ENCODE measurements at regions not wholly inside any gene's neighbourhood (a gene's known extent, or its start where the extent isn't known, plus 50 kb on each side); places are given as distances from the start of the nearest gene placed in this dataset.

- H3K27ac Mint-ChIP-seq: no peak overlapping the region
- H3K9me3 Mint-ChIP-seq: peaks cover 6% of the 10 kb centered on the region
- no peaks in the 10 kb centered on the region for H3K27me3 Mint-ChIP-seq
- no peaks in the 10 kb centered on the region for H3K4me1 Mint-ChIP-seq
- no peak overlapping the region for H3K4me3 Mint-ChIP-seq
- ATAC-seq (no peak), DNase-seq (no peak)
- no peaks in the 10 kb centered on the region for H3K36me3 Mint-ChIP-seq (ENCODE audit: low read depth)
These were observed 1057.0 kb downstream of the EPHA7 start for GRCh38 chr6:92362404-92362803.

GRCh38 chr6:92361990-92362389, 1057.4 kb downstream of the EPHA7 start:
- DNase-seq (no peak), ATAC-seq (no peak)
- no peak overlapping the region for H3K27ac Mint-ChIP-seq
- H3K4me1 Mint-ChIP-seq: no peaks in the 10 kb centered on the region
- peaks cover 6% of the 10 kb centered on the region for H3K9me3 Mint-ChIP-seq
- H3K4me3 Mint-ChIP-seq: no peak overlapping the region
- no peaks in the 10 kb centered on the region for H3K36me3 Mint-ChIP-seq (ENCODE audit: low read depth)
- H3K27me3 Mint-ChIP-seq: no peaks in the 10 kb centered on the region

GRCh38 chr6:92354270-92354829, 1065.0 kb downstream of the EPHA7 start:
- Mint-ChIP-seq H3K27ac (no peak overlapping the region), H3K36me3 (ENCODE audit: low read depth) (no peaks in the 10 kb centered on the region), H3K9me3 (no peaks in the 10 kb centered on the region), H3K4me1 (no peaks in the 10 kb centered on the region), H3K27me3 (no peaks in the 10 kb centered on the region), H3K4me3 (no peak overlapping the region)
- DNase-seq (no peak), ATAC-seq (no peak)

- Mint-ChIP-seq H3K9me3 (no peaks in the 10 kb centered on the region), H3K27me3 (no peaks in the 10 kb centered on the region), H3K27ac (no peak overlapping the region), H3K4me1 (no peaks in the 10 kb centered on the region), H3K36me3 (ENCODE audit: low read depth) (no peaks in the 10 kb centered on the region), H3K4me3 (no peak overlapping the region)
- DNase-seq: no peak
- ATAC-seq: no peak
These were observed 1067.2 kb downstream of the EPHA7 start for GRCh38 chr6:92352130-92352529.

GRCh38 chr6:92341201-92341600, 1078.2 kb downstream of the EPHA7 start:
- no peak overlapping the region for H3K27ac Mint-ChIP-seq
- H3K4me1 Mint-ChIP-seq: no peaks in the 10 kb centered on the region
- H3K4me3 Mint-ChIP-seq: no peak overlapping the region
- no peaks in the 10 kb centered on the region for H3K9me3 Mint-ChIP-seq
- ATAC-seq: no peak
- H3K27me3 Mint-ChIP-seq: no peaks in the 10 kb centered on the region
- no peaks in the 10 kb centered on the region for H3K36me3 Mint-ChIP-seq (ENCODE audit: low read depth)
- no peak for DNase-seq

- Mint-ChIP-seq H3K4me3 (no peak overlapping the region), H3K9me3 (no peaks in the 10 kb centered on the region), H3K4me1 (no peaks in the 10 kb centered on the region), H3K27ac (no peak overlapping the region), H3K27me3 (no peaks in the 10 kb centered on the region), H3K36me3 (ENCODE audit: low read depth) (no peaks in the 10 kb centered on the region)
- ATAC-seq (no peak), DNase-seq (no peak)
These were observed 1079.3 kb downstream of the EPHA7 start for GRCh38 chr6:92339936-92340640.

GRCh38 chr6:92337571-92337970, 1081.8 kb downstream of the EPHA7 start:
- Mint-ChIP-seq H3K4me3 (no peak overlapping the region), H3K9me3 (no peaks in the 10 kb centered on the region), H3K4me1 (no peaks in the 10 kb centered on the region), H3K27me3 (no peaks in the 10 kb centered on the region), H3K36me3 (ENCODE audit: low read depth) (no peaks in the 10 kb centered on the region), H3K27ac (no peak overlapping the region)
- DNase-seq (no peak), ATAC-seq (no peak)

GRCh38 chr6:92329208-92329847, 1090.0 kb downstream of the EPHA7 start:
- H3K27ac Mint-ChIP-seq: no peak overlapping the region
- H3K9me3 Mint-ChIP-seq: peaks cover 8% of the 10 kb centered on the region
- no peaks in the 10 kb centered on the region for H3K36me3 Mint-ChIP-seq (ENCODE audit: low read depth)
- no peak overlapping the region for H3K4me3 Mint-ChIP-seq
- DNase-seq (no peak), ATAC-seq (no peak)
- no peaks in the 10 kb centered on the region for H3K4me1 Mint-ChIP-seq
- H3K27me3 Mint-ChIP-seq: no peaks in the 10 kb centered on the region

GRCh38 chr6:92315312-92315711, 1104.0 kb downstream of the EPHA7 start:
- ATAC-seq (no peak), DNase-seq (no peak)
- Mint-ChIP-seq H3K4me3 (no peak overlapping the region), H3K9me3 (peaks cover 4% of the 10 kb centered on the region), H3K27me3 (no peaks in the 10 kb centered on the region), H3K4me1 (no peaks in the 10 kb centered on the region), H3K36me3 (ENCODE audit: low read depth) (no peaks in the 10 kb centered on the region), H3K27ac (no peak overlapping the region)

GRCh38 chr6:92297101-92297500, 1122.3 kb downstream of the EPHA7 start:
- no peaks in the 10 kb centered on the region for H3K36me3 Mint-ChIP-seq (ENCODE audit: low read depth)
- ATAC-seq (no peak), DNase-seq (no peak)
- H3K27me3 Mint-ChIP-seq: no peaks in the 10 kb centered on the region
- H3K9me3 Mint-ChIP-seq: peaks cover 1% of the 10 kb centered on the region
- no peak overlapping the region for H3K4me3 Mint-ChIP-seq
- no peak overlapping the region for H3K27ac Mint-ChIP-seq
- H3K4me1 Mint-ChIP-seq: no peaks in the 10 kb centered on the region

GRCh38 chr6:92292067-92292466, 1127.3 kb downstream of the EPHA7 start:
- Mint-ChIP-seq H3K4me1 (no peaks in the 10 kb centered on the region), H3K9me3 (no peaks in the 10 kb centered on the region), H3K27me3 (no peaks in the 10 kb centered on the region), H3K36me3 (ENCODE audit: low read depth) (no peaks in the 10 kb centered on the region), H3K4me3 (no peak overlapping the region), H3K27ac (no peak overlapping the region)
- DNase-seq: no peak
- no peak for ATAC-seq

- H3K27me3 Mint-ChIP-seq: no peaks in the 10 kb centered on the region
- DNase-seq (no peak), ATAC-seq (no peak)
- H3K4me3 Mint-ChIP-seq: no peak overlapping the region
- no peaks in the 10 kb centered on the region for H3K36me3 Mint-ChIP-seq (ENCODE audit: low read depth)
- H3K9me3 Mint-ChIP-seq: peaks cover 11% of the 10 kb centered on the region
- H3K4me1 Mint-ChIP-seq: no peaks in the 10 kb centered on the region
- no peak overlapping the region for H3K27ac Mint-ChIP-seq
These were observed 1129.5 kb downstream of the EPHA7 start for GRCh38 chr6:92289831-92290230.

- Mint-ChIP-seq H3K27ac (no peak overlapping the region), H3K36me3 (ENCODE audit: low read depth) (no peaks in the 10 kb centered on the region), H3K4me1 (no peaks in the 10 kb centered on the region), H3K27me3 (no peaks in the 10 kb centered on the region), H3K9me3 (peaks cover 11% of the 10 kb centered on the region), H3K4me3 (no peak overlapping the region)
- ATAC-seq: no peak
- no peak for DNase-seq
These were observed 1137.7 kb downstream of the EPHA7 start for GRCh38 chr6:92281571-92282076.

- no peaks in the 10 kb centered on the region for H3K4me1 Mint-ChIP-seq
- no peak for ATAC-seq
- no peaks in the 10 kb centered on the region for H3K36me3 Mint-ChIP-seq (ENCODE audit: low read depth)
- no peaks in the 10 kb centered on the region for H3K27me3 Mint-ChIP-seq
- no peak overlapping the region for H3K27ac Mint-ChIP-seq
- no peak for DNase-seq
- no peak overlapping the region for H3K4me3 Mint-ChIP-seq
- H3K9me3 Mint-ChIP-seq: no peaks in the 10 kb centered on the region
These were observed 1144.2 kb downstream of the EPHA7 start for GRCh38 chr6:92275150-92275549.

GRCh38 chr6:92274588-92274987, 1144.8 kb downstream of the EPHA7 start:
- DNase-seq (no peak), ATAC-seq (no peak)
- H3K36me3 Mint-ChIP-seq (ENCODE audit: low read depth): no peaks in the 10 kb centered on the region
- no peaks in the 10 kb centered on the region for H3K4me1 Mint-ChIP-seq
- H3K27me3 Mint-ChIP-seq: no peaks in the 10 kb centered on the region
- H3K27ac Mint-ChIP-seq: no peak overlapping the region
- no peak overlapping the region for H3K4me3 Mint-ChIP-seq
- no peaks in the 10 kb centered on the region for H3K9me3 Mint-ChIP-seq
